ENCODE measurements at regions not wholly inside any gene's neighbourhood (a gene's known extent, or its start where the extent isn't known, plus 50 kb on each side); places are given as distances from the start of the nearest gene placed in this dataset.

GRCh38 chr9:87006956-87007355 is 59.6 kb upstream of the GAS1 start:
- no peaks in the 10 kb centered on the region; a peak in 1 of 5 replicates for H3K9me3 Mint-ChIP-seq
- H3K14ac ChIP-seq (ENCODE audit: insufficient read depth, low read length): no peak overlapping the region
- no peak overlapping the region for H4K91ac ChIP-seq (ENCODE audit: insufficient read length, low read depth, low read length)

More at GRCh38 chr9:87006956-87007355, 59.6 kb upstream of the GAS1 start:
- no CpG with 5 or more reads among the region's 4 CpGs for WGBS (ENCODE audit: extremely low coverage, insufficient read length, low lambda C conversion rate)
- Histone ChIP-seq H3K79me2 (ENCODE audit: insufficient read depth, low read length) (no peaks in the 10 kb centered on the region), H2BK5ac (ENCODE audit: insufficient read length, low read length) (no peak overlapping the region), H2BK20ac (ENCODE audit: low read depth, low read length, poor library complexity, severe bottlenecking) (no peak overlapping the region), H4K20me1 (ENCODE audit: control insufficient read depth, insufficient read depth, insufficient read length) (no peaks in the 10 kb centered on the region), H3K9ac (ENCODE audit: extremely low read depth, insufficient read length, low read length) (no peak overlapping the region), H3K79me1 (ENCODE audit: insufficient read depth, low read depth, low read length, poor library complexity, severe bottlenecking) (no peaks in the 10 kb centered on the region), H4K8ac (replicated peaks; ENCODE audit: insufficient read length, low read depth, low read length) (no peak overlapping the region), H2BK12ac (ENCODE audit: insufficient read length, low read depth, low read length) (no peak overlapping the region), H3K4me1 (ENCODE audit: insufficient read depth, low read length) (no peaks in the 10 kb centered on the region), H3K23me2 (ENCODE audit: insufficient read length, low read depth, low read length, poor library complexity, severe bottlenecking) (no peaks in the 10 kb centered on the region), H3K4me2 (ENCODE audit: insufficient read depth, insufficient read length, low read length) (no peak overlapping the region), H2BK15ac (ENCODE audit: low read depth, low read length) (no peak overlapping the region), H3K27me3 (ENCODE audit: insufficient read depth, low read length) (no peaks in the 10 kb centered on the region), H3K18ac (ENCODE audit: insufficient read length, low read depth, low read length) (no peak overlapping the region), H2AK5ac (ENCODE audit: insufficient read length, low read length) (no peak overlapping the region), H3T11ph (ENCODE audit: low read length) (no peak overlapping the region), H3K56ac (ENCODE audit: insufficient read length, low read depth, low read length) (no peak overlapping the region), H2BK120ac (ENCODE audit: low read depth, low read length, poor library complexity, severe bottlenecking) (no peak overlapping the region), H3K23ac (ENCODE audit: insufficient read length, low read depth, low read length) (no peak overlapping the region), H3K4ac (ENCODE audit: low read depth, low read length) (no peak overlapping the region), H2AFZ (ENCODE audit: low read length) (no peak overlapping the region), H4K5ac (ENCODE audit: insufficient read length, low read depth, low read length) (no peak overlapping the region), H3K9me3 (ENCODE audit: control insufficient read depth, low read depth, low read length) (no peaks in the 10 kb centered on the region), H3K27ac (ENCODE audit: insufficient read length, low read depth, low read length) (no peak overlapping the region)
- no peak overlapping the region for H3K27ac Mint-ChIP-seq
- no peak for DNase-seq
- TF ChIP-seq CTCF (conservative IDR thresholded peaks at IDR 0.05): no peak
- no peaks in the 10 kb centered on the region for H3K4me1 Mint-ChIP-seq
- no peak overlapping the region for H3K4me3 Mint-ChIP-seq
- no peaks in the 10 kb centered on the region for H3K27me3 Mint-ChIP-seq (ENCODE audit: low read depth)
- H3K36me3 Mint-ChIP-seq (ENCODE audit: insufficient read depth in 1 of 3, low read depth in 3 of 3): no peaks in the 10 kb centered on the region
